ENCODE measurements at regions not wholly inside any gene's neighbourhood (a gene's known extent, or its start where the extent isn't known, plus 50 kb on each side); places are given as distances from the start of the nearest gene placed in this dataset.
"Not testable (repeated sequence)": the region's sequence is repeated elsewhere in the genome, so short reads cannot be mapped to it uniquely, and the experiment has no call there.

DNA sequence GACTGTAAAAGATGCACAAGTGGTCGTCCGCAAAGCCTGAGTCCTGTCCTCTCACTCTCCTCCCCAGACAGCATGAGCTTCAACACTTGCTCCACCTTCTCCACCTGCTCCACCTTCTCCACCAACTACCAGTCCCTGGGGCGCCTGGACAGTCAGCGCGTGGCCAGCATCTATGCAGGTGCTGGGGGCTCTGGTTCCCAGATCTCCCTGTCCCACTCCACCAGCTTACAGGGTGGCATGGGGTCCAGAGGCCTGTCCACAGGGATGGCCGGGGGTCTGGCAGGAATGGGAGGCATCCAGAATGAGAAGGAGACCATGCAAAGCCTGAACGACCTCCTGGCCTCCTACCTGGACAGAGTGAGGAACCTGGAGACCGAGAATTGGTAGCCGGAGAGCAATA, 162.2 kb upstream of the NT5E start:
- H3K36me3 ChIP-seq (ENCODE audit: control insufficient read depth in 5 of 5, insufficient read depth in 5 of 5, low read length in 5 of 5) = no peaks in the 10 kb centered on the region
- H3K4me1 ChIP-seq (ENCODE audit: control insufficient read depth in 5 of 5, insufficient read depth in 5 of 5, low read length in 5 of 5) = no peaks in the 10 kb centered on the region
- no peak overlapping the region for H3K9ac ChIP-seq (ENCODE audit: low read length in 5 of 5)
- H3K27ac ChIP-seq (ENCODE audit: low read depth, low read length) = no peak overlapping the region
- no peaks in the 10 kb centered on the region for H3K27me3 ChIP-seq (ENCODE audit: control insufficient read depth in 5 of 5, insufficient read depth in 4 of 5, low read length in 5 of 5)
- H3K4me3 ChIP-seq (ENCODE audit: low read depth in 1 of 5, low read length in 5 of 5) = no peak overlapping the region
- peaks cover 0 to 3% (median 0%) of the 10 kb centered on the region in 5 donors for H3K9me3 ChIP-seq (ENCODE audit: control insufficient read depth in 5 of 5, low read length in 5 of 5)

DNA sequence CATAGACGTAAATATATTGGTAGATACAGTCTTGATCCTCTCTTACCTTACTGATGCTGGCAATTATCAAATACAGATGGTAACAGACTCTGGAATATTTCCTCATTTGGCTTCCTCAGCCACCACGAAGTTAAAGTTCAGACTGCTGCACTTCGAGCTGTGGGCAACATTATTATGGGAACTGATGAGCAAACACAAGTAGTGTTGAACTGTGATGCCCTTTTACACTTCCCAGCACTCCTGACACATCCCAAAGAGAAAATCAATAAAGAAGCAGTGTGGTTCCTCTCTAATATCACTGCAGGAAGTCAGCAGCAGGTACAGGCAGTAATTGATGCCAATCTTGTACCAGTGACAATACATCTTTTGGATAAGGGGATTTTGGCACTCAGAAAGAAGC, 162.7 kb upstream of the NT5E start:
- H3K4me3 ChIP-seq (ENCODE audit: low read depth in 1 of 5, low read length in 5 of 5) = no peak overlapping the region
- no peaks in the 10 kb centered on the region for H3K27me3 ChIP-seq (ENCODE audit: control insufficient read depth in 5 of 5, insufficient read depth in 4 of 5, low read length in 5 of 5)
- H3K27ac ChIP-seq (ENCODE audit: low read depth, low read length) = no peak overlapping the region
- no peaks in the 10 kb centered on the region for H3K4me1 ChIP-seq (ENCODE audit: control insufficient read depth in 5 of 5, insufficient read depth in 5 of 5, low read length in 5 of 5)
- H3K9me3 ChIP-seq (ENCODE audit: control insufficient read depth in 5 of 5, low read length in 5 of 5) = peaks cover 0 to 3% (median 0%) of the 10 kb centered on the region in 5 donors
- H3K9ac ChIP-seq (ENCODE audit: low read length in 5 of 5) = no peak overlapping the region
- H3K36me3 ChIP-seq (ENCODE audit: control insufficient read depth in 5 of 5, insufficient read depth in 5 of 5, low read length in 5 of 5) = no peaks in the 10 kb centered on the region

DNA sequence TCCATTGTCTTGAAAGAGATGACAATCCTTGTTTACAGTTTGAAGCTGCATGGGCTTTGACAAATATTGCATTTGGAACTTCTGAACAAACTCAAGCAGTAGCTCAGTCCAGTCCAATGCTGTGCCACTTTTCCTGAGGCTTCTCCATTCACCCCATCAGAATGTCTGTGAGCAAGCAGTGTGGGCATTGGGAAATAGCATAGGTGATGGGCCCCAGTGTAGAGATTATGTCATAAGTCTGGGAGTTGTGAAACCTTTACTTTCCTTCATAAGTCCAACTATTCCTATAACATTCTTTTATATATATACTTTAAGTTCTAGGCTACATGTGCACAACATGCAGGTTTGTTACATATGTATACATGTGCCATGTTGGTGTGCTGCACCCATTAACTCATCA, 163.4 kb upstream of the NT5E start:
- not testable (repeated sequence) for H3K36me3 ChIP-seq (ENCODE audit: control insufficient read depth in 5 of 5, insufficient read depth in 5 of 5, low read length in 5 of 5); H3K27me3 ChIP-seq (ENCODE audit: control insufficient read depth in 5 of 5, insufficient read depth in 4 of 5, low read length in 5 of 5); H3K9me3 ChIP-seq (ENCODE audit: control insufficient read depth in 5 of 5, low read length in 5 of 5); H3K4me1 ChIP-seq (ENCODE audit: control insufficient read depth in 5 of 5, insufficient read depth in 5 of 5, low read length in 5 of 5); H3K27ac ChIP-seq (ENCODE audit: low read depth, low read length); H3K9ac ChIP-seq (ENCODE audit: low read length in 5 of 5); H3K4me3 ChIP-seq (ENCODE audit: low read depth in 1 of 5, low read length in 5 of 5)

DNA sequence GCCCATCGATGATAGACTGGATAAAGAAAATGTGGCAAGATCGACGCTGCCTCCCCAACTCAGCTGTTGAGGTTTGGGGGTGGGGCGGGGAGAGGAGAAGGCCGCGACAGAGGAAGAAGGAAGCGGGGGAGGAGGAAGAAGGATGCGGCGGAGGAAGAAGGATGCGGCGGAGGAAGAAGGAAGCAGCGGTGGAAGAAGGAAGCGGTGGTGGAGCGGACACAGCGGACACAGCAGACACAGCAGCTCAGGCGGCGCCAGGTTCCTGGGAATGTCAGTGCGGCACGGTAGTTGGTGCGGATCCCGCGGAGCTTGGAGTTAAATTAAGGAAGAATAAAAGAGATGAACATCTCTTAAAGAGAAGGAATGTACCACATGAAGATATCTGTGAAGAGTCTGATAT, 163.9 kb upstream of the NT5E start:
- H3K4me3 ChIP-seq (ENCODE audit: low read depth in 1 of 5, low read length in 5 of 5) = no peak overlapping the region
- H3K36me3 ChIP-seq (ENCODE audit: control insufficient read depth in 5 of 5, insufficient read depth in 5 of 5, low read length in 5 of 5) = no peaks in the 10 kb centered on the region
- H3K9me3 ChIP-seq (ENCODE audit: control insufficient read depth in 5 of 5, low read length in 5 of 5) = peaks cover 0 to 3% (median 0%) of the 10 kb centered on the region in 5 donors
- no peak overlapping the region for H3K9ac ChIP-seq (ENCODE audit: low read length in 5 of 5)
- no peaks in the 10 kb centered on the region for H3K27me3 ChIP-seq (ENCODE audit: control insufficient read depth in 5 of 5, insufficient read depth in 4 of 5, low read length in 5 of 5)
- no peaks in the 10 kb centered on the region for H3K4me1 ChIP-seq (ENCODE audit: control insufficient read depth in 5 of 5, insufficient read depth in 5 of 5, low read length in 5 of 5)
- H3K27ac ChIP-seq (ENCODE audit: low read depth, low read length) = no peak overlapping the region

DNA sequence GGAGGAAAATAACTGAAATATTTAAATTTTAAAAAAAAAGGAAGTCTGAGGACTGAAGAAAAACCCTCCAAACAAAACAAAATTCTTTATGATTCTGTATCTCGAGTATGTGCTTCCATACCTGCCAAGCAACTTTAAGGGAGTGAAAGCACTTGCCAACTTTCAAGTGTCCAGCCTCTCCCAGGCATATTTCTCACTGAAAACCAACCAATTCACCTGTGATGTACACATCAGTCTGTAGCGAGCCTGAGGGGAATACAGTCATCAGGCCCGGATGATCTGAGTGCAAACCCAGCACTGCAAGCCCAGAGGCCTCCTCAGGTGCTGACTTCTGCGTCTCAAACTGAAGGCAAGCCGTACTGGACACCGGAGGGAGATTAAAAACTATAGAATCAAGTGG, 164.8 kb upstream of the NT5E start:
- no peak overlapping the region for H3K4me3 ChIP-seq (ENCODE audit: low read depth in 1 of 5, low read length in 5 of 5)
- H3K4me1 ChIP-seq (ENCODE audit: control insufficient read depth in 5 of 5, insufficient read depth in 5 of 5, low read length in 5 of 5) = no peaks in the 10 kb centered on the region
- no peak overlapping the region for H3K9ac ChIP-seq (ENCODE audit: low read length in 5 of 5)
- peaks cover 0 to 3% (median 0%) of the 10 kb centered on the region in 5 donors for H3K9me3 ChIP-seq (ENCODE audit: control insufficient read depth in 5 of 5, low read length in 5 of 5)
- H3K36me3 ChIP-seq (ENCODE audit: control insufficient read depth in 5 of 5, insufficient read depth in 5 of 5, low read length in 5 of 5) = no peaks in the 10 kb centered on the region
- H3K27ac ChIP-seq (ENCODE audit: low read depth, low read length) = no peak overlapping the region
- no peaks in the 10 kb centered on the region for H3K27me3 ChIP-seq (ENCODE audit: control insufficient read depth in 5 of 5, insufficient read depth in 4 of 5, low read length in 5 of 5)

DNA sequence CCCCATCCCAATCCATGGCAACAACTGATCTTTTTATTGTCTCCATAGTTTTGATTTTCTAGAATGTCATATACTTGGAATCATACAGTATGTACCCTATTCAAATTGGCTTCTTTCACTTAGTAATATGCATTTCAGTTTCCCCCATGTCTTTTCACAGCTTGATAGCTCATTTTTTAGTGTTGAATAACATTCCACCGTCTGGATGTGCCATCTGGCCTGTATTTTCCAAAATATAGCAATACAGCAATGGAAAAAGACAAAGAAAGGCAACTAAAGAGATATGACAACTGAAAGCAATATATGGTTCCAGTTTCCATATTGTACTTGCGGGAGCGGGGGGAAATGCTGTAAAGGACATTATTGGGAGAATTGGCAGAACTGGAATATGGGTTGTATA, 166.4 kb upstream of the NT5E start:
- H3K9me3 ChIP-seq (ENCODE audit: control insufficient read depth in 5 of 5, low read length in 5 of 5) = peaks cover 0 to 3% (median 0%) of the 10 kb centered on the region in 5 donors
- H3K4me3 ChIP-seq (ENCODE audit: low read depth in 1 of 5, low read length in 5 of 5) = no peak overlapping the region
- H3K36me3 ChIP-seq (ENCODE audit: control insufficient read depth in 5 of 5, insufficient read depth in 5 of 5, low read length in 5 of 5) = no peaks in the 10 kb centered on the region
- H3K4me1 ChIP-seq (ENCODE audit: control insufficient read depth in 5 of 5, insufficient read depth in 5 of 5, low read length in 5 of 5) = no peaks in the 10 kb centered on the region
- H3K27ac ChIP-seq (ENCODE audit: low read depth, low read length) = no peak overlapping the region
- H3K9ac ChIP-seq (ENCODE audit: low read length in 5 of 5) = no peak overlapping the region
- no peaks in the 10 kb centered on the region for H3K27me3 ChIP-seq (ENCODE audit: control insufficient read depth in 5 of 5, insufficient read depth in 4 of 5, low read length in 5 of 5)

DNA sequence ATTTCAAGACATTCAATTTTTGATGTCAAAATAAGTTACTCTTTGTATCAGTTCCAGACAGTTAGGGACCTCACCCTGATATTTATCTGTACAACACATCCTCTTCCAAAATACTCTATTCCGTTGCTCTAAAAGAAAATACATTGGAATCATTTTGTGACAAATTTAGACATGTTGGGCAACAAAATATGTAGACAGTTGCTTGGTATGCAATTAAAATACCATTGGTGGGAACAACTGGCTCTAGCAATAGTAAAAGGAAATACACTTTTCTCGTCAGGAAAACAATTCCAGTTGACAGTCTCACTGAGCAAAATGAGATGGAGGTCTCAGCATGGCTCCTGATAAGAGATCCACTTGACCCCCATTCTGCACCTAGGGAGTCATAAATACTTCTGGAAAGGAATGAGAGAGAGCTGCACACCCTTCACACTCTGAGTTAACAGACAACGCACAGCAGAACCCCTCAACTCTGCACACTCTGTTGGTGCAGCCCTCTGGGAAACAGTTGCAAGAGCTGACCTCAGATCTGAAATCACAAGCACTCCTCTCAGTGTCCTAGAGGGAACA, 171.3 kb upstream of the NT5E start:
- no peak overlapping the region for H3K9ac ChIP-seq (ENCODE audit: low read length in 5 of 5)
- H3K4me3 ChIP-seq (ENCODE audit: low read depth in 1 of 5, low read length in 5 of 5) = no peak overlapping the region
- no peaks in the 10 kb centered on the region for H3K9me3 ChIP-seq (ENCODE audit: control insufficient read depth in 5 of 5, low read length in 5 of 5)
- H3K27ac ChIP-seq (ENCODE audit: low read depth, low read length) = no peak overlapping the region
- H3K36me3 ChIP-seq (ENCODE audit: control insufficient read depth in 5 of 5, insufficient read depth in 5 of 5, low read length in 5 of 5) = no peaks in the 10 kb centered on the region
- no peaks in the 10 kb centered on the region for H3K4me1 ChIP-seq (ENCODE audit: control insufficient read depth in 5 of 5, insufficient read depth in 5 of 5, low read length in 5 of 5)
- H3K27me3 ChIP-seq (ENCODE audit: control insufficient read depth in 5 of 5, insufficient read depth in 4 of 5, low read length in 5 of 5) = no peaks in the 10 kb centered on the region

DNA sequence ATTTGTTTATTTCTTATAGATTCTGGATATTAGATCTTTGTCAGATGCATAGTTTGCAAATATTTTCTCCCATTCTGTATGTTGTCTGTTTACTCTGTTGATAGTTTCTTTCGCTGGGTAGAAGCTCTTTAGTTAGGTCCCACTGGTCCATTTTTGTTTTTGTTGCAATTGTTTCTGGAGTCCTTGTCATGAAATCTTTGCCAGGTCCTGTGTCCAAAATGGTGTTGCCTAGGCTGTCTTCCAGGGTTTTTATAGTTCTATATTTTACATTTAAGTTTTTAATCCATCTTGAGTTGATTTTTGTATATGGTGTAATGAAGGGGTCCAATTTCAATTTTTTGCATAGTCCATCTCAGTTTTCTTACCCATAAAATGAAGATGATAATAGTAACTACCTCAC, 173.9 kb upstream of the NT5E start:
- not testable (repeated sequence) for H3K4me3 ChIP-seq (ENCODE audit: low read depth in 1 of 5, low read length in 5 of 5); H3K4me1 ChIP-seq (ENCODE audit: control insufficient read depth in 5 of 5, insufficient read depth in 5 of 5, low read length in 5 of 5); H3K9me3 ChIP-seq (ENCODE audit: control insufficient read depth in 5 of 5, low read length in 5 of 5); H3K27me3 ChIP-seq (ENCODE audit: control insufficient read depth in 5 of 5, insufficient read depth in 4 of 5, low read length in 5 of 5); H3K27ac ChIP-seq (ENCODE audit: low read depth, low read length); H3K36me3 ChIP-seq (ENCODE audit: control insufficient read depth in 5 of 5, insufficient read depth in 5 of 5, low read length in 5 of 5); H3K9ac ChIP-seq (ENCODE audit: low read length in 5 of 5)

DNA sequence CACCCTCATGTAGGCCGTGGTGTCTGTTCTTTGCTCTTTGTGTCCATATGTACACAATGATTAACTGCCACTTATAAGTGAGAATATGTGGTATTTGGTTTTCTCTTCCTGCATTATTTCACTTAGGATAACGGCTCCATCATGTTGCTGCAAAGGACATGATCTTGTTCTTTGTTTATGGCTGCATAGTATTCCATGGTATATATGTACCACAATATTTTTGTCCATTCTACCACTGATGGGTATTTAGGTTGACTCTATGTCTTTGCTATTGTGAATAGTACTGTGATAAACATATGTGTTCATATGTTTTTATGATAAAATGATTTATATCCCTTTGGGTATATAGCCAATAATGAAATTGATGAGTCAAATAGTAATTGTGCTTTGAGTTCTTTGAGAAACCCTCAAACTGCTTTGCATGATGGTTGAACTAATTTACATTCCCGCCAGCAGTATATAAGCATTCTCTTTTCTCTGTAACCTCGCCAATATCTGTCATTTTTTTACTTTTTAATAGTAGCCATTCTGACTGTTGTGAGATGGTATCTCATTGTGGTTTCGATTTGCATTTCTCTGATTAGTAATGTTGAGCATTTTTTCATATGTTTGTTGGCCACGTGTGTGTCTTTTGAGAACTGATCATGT, 174.4 kb upstream of the NT5E start:
- Histone ChIP-seq H3K27ac (ENCODE audit: low read depth, low read length) (no peak overlapping the region), H3K9me3 (ENCODE audit: control insufficient read depth in 5 of 5, low read length in 5 of 5) (no peaks in the 10 kb centered on the region), H3K4me3 (ENCODE audit: low read depth in 1 of 5, low read length in 5 of 5) (no peak overlapping the region)

DNA sequence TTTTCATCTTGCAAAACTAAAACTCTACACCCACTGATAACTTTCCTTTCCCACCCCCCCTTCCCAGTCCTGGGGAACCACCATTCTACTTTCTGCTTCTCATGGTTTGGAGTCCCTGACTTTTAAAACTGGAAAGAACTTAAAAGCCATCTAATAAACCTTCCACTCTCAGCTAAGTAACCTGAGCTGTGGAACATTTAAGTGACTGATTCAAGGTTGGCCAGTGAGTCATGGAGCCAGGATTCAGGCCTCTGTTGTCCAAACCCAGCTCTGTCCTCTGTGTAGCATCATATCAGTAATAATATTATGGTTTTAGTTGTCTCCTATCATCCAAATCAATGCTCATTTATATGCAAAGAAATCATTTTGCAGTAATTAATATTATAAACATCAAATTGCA, 176.0 kb upstream of the NT5E start:
- H3K9ac ChIP-seq (ENCODE audit: low read length in 5 of 5) = no peak overlapping the region

More for the DNA sequence above, 174.4 kb upstream of the NT5E start:
- H3K4me1 ChIP-seq (ENCODE audit: control insufficient read depth in 5 of 5, insufficient read depth in 5 of 5, low read length in 5 of 5) = no peaks in the 10 kb centered on the region
- H3K9ac ChIP-seq (ENCODE audit: low read length in 5 of 5) = no peak overlapping the region
- no peaks in the 10 kb centered on the region for H3K27me3 ChIP-seq (ENCODE audit: control insufficient read depth in 5 of 5, insufficient read depth in 4 of 5, low read length in 5 of 5)
- H3K36me3 ChIP-seq (ENCODE audit: control insufficient read depth in 5 of 5, insufficient read depth in 5 of 5, low read length in 5 of 5) = no peaks in the 10 kb centered on the region

More for the DNA sequence above, 176.0 kb upstream of the NT5E start:
- H3K36me3 ChIP-seq (ENCODE audit: control insufficient read depth in 5 of 5, insufficient read depth in 5 of 5, low read length in 5 of 5) = no peaks in the 10 kb centered on the region
- H3K4me3 ChIP-seq (ENCODE audit: low read depth in 1 of 5, low read length in 5 of 5) = no peak overlapping the region
- H3K27me3 ChIP-seq (ENCODE audit: control insufficient read depth in 5 of 5, insufficient read depth in 4 of 5, low read length in 5 of 5) = no peaks in the 10 kb centered on the region
- no peak overlapping the region for H3K27ac ChIP-seq (ENCODE audit: low read depth, low read length)
- no peaks in the 10 kb centered on the region for H3K9me3 ChIP-seq (ENCODE audit: control insufficient read depth in 5 of 5, low read length in 5 of 5)
- no peaks in the 10 kb centered on the region for H3K4me1 ChIP-seq (ENCODE audit: control insufficient read depth in 5 of 5, insufficient read depth in 5 of 5, low read length in 5 of 5)

Measured in subcutaneous abdominal adipose tissue (tissue), 5 donors.